GM21528 (cell line): ENCODE measurements at regions not wholly inside any gene's neighbourhood (a gene's known extent, or its start where the extent isn't known, plus 50 kb on each side); places are given as distances from the start of the nearest gene placed in this dataset.
"Not testable (repeated sequence)": the region's sequence is repeated elsewhere in the genome, so short reads cannot be mapped to it uniquely, and the experiment has no call there.

Experiments used
- ATAC-seq: cut with Tn5 transposase; IDR thresholded peaks from one replicate; pipeline ENCODE4 v1.9.1; 2021; ENCODE audit warnings: mild to moderate bottlenecking, moderate library complexity; ENCODE audit not compliant: unreplicated experiment, low FRiP score

DNA sequence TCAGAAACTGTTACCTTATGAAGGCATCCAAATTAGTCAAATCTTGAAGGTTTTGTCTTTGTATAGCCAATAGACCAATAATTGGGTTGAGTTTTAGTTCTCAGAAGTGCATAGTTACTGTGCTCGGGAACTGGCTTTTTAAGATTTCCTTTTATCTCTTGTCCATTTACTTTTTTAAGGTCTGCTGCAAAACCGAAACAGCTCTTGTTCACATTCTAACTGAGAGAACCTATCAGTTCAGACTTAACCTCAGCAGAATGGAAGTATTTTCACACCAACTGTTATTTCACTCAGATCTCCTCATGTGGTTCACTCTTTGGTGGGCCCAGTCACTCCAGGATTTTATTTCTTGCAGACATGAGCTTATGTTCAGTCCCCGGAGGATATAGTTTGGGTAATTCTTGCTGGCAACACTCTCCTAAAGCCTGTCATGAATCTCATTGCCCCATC, 55.5 kb downstream of the TPBG start:
- ATAC-seq, result peak; percentile 83

DNA sequence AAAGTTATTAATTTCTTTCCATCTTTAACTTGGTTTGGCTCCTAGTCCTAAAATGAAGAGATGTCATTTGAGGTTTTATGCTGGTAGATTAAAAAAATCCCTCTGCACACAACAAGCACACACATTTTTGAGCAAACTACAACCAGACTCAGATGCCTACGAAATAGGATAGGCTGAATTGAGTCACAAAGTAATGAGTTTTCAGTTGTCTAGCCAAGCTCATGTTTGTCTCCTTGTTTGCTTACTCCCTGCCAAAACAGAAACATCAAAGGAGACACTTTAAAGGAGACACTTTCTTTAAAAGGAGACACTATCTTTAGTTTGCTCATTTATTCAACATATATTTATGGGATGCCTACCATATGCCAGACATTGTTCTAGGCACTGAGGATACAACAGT, 56.2 kb downstream of the TPBG start:
- no peak for ATAC-seq

DNA sequence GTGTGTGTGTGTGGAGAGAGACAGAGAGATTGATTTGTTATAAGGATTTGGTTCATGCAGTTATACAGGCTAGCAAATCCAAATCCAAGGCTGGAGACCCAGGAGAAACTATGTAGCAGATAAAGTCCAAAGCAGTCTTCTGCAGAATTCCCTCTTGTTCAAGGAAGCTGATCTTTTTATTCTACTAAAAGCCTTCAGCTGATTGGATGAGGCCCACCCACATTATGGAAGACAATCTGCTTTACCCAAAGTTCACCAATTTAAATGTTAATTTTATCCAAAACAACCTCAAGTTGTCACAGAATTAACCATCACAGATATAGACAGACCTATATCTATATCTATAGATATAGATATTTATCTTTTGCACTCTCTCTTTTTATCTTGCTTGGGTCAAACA, 67.0 kb downstream of the TPBG start:
- no peak for ATAC-seq

DNA sequence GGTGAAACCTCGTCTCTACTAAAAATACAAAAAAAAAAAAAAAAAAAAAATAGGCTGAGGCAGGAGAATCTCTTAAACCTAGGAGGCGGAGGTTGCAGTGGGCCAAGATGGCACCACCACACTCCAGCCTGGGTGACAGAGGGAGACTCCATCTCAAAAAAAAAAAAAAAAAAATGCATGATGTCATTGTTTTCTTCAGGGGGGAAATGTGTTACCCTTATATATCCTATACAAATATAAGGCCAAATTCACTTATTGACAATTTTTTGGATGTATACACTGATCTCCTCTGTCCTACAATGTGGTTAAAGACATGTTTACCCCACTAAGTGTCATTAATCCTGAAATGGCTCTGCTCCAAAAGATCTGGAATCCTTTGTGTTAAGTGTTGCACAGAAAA, 73.1 kb downstream of the TPBG start:
- ATAC-seq, result no peak

DNA sequence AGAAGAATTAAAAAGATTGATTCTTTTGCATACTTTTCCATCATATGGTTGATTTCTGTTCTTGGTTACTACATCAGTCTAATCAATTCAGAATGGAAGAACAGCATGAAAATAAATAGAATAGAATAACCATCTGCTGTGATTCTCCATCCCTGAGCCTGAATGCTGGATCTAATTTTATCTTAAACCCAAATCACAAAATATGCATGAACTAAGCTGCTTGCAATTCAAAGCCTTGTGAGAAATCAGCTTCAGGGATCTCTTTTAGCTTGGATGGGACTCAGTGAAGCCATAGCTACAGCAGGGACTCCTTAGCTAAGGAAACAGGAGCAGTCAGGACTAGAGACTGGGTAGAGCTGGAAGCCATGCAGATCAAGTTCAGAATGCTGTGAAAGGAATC, 74.1 kb downstream of the TPBG start:
- no peak for ATAC-seq

DNA sequence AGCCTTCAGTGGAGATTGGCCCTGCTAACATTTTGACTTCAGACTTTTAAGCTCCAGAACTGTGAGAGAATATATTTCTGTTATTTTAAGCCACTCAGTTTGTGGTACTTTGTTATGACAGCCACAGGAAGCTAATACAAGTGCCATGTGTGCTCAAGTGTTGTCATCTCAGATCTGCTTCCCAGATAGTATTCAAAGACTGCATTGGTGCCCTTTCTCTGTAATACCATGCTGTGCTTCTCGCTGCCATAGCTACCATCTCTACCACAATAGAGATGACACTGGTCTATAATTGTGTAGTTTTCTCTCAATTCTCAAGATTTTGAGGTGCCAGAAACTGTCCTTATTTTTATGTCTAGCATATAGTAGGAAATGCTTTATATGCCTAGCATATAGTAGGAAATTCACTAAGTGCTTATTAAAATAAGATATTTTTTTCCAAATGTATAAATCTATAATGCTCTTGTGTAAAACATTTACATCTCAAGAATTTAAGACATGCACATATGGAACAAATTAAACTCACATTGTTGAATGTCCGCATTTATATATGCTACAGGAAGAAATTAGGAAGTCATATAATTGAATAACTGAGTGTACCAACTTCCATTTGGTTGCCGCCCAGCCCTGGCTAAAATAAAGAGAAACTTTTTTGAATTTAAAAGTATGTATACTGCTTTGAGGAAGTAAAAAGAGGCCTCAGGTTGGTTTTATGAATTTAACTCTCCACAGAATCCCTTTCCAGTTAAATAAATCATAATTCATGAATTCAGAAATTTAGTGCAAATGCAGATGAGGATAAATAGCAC, 77.6 kb downstream of the TPBG start:
- ATAC-seq, result no peak

DNA sequence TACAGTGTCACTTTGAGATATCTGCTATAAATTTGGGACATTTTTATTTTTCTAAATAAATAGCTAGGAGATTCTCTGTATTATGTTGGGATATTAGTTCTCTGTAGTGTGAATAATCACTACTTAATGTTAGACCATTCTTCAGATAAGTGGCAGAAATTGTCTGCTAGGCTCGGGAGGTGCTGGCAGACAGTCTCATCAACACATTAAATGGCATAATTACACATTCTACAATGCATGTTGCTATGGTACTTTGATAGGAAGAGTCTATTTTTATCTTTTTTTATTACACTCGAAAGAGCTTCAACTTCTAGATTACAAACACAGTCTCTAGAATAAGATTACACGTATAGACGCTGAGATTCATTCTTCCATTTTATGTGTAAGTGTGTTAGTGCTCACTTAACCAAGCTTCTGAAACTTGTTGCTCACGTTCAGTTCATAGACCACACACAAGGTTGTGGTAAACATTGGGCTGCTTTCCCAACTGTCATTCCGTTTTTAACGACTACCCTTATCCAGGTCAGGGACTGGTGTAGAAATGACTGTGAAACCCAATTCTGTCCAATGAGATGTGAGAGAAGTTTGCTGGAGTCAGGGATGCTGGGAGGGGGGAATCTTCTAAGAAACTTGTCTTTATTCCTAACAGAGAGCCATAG, 78.6 kb downstream of the TPBG start:
- ATAC-seq, result no peak

DNA sequence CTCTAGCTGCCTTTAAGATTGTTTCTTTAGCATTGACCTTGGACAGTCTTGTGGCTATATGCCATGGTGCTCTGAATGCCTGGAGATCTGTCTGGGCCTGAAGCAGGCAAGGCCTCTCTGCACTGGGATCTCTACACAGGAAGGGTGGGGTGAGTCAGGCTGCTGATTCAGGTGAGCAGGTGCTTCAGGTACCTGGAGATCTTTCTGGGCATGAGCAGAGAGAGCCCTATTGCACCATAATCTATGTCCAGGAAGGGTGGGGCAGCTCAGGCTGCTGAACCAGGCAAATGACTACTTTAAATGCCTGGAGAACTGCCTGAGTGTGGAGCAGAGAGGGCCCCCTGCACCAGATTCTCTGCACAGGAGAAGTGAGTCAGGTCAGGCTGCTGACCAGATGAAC, 94.5 kb downstream of the TPBG start:
- ATAC-seq, result no peak

DNA sequence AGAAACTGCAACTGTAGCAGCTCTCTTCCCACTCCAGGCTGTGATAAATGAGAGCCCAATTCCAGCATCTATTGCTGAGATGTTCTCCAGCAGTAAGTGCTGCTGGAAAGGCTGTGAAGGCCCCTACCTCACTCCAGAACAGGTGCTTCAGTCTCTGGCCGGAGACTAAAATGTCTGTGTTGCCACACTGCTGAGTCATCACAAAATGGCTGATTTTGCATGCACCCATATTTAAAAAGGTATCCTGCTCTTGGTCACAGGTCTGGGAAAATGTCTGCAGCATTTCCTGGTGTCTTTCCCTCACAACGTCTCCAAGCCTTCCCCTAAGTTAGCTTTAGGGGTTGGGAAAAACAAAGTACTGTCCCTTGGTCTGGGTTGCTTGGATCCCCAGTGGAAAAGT, 95.1 kb downstream of the TPBG start:
- no peak for ATAC-seq

DNA sequence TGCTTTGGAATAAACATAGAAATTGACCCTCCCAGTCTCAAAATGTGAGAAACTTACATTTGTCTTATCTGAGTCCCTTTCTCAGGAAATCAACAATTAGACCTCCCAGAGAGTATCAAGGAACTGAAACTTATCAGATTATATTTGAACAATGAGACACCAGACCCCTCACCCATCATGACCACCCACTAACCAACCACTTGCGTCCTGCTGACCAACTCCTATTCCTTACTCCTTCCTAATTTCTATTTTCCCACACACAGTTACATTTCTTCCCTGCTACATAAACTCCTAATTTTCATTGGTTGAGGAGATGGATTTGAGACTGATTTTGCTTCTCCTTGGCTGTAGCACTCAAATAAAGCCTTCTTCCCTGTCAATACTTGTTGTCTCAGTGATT, 97.9 kb downstream of the TPBG start:
- ATAC-seq, result no peak

DNA sequence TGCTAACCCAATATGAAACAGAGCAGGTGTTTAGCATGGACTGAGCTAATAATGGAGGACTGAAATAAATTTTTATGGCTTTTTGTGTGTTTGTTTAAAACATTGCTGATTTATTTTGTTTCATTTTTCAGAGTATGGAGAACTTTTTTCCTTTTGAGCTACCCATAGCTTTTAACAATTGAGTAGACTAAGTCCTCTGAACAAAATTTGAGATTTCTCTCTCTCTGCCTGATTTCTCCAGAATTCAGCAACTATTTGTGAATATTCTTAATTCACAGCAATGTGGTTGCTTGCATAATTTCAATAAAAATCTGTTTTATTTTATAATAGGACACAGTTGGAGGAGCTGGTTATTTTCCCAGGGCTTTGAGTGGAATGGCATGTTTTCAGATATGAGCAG, 103.7 kb downstream of the TPBG start:
- no peak for ATAC-seq

DNA sequence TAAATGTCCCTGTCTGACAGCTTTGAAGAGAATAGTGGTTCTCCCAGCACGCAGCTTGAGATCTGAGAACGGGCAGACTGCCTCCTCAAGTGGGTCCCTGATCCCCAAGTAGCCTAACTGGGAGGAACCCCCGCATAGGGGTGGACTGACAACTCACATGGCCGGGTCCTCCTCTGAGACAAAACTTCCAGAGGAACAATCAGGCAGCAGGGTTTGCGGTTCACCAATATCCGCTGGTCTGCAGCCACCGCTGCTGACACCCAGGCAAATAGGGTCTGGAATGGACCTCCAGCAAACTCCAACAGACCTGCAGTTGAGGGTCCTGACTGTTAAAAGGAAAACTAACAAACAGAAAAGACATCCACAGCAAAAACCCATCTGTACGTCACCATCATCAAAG, 106.5 kb downstream of the TPBG start:
- not testable (repeated sequence) for ATAC-seq

DNA sequence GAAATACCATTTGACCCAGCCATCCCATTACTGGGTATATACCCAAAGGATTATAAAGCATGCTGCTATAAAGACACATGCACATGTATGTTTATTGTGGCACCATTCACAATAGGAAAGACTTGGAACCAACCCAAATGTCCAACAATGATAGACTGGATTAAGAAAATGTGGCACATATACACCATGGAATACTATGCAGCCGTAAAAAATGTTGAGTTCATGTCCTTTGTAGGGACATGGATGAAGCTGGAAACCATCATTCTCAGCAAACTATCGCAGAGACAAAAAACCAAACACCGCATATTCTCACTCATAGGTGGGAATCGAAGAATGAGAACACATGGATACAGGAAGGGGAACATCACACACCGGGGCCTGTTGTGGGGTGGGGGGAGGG, 111.5 kb downstream of the TPBG start:
- not testable (repeated sequence) for ATAC-seq

DNA sequence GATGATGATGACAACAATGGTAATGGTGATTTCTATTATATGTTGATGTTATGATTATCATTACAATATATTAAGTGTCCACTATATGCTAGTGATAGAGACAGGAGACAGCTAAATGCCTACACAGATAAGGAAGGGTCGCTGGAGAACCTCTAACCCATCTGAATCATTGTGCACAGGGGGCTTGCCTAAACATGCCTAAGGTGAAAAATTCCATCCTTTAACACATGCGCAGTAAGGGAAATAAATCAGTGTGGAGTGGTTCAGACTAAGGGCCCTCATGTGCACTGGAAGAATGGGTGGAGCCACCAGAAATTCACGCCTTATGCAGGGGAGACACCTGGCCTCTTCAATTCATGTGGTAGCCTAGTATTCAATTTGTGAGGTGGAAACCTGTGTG, 120.4 kb downstream of the TPBG start:
- no peak for ATAC-seq

DNA sequence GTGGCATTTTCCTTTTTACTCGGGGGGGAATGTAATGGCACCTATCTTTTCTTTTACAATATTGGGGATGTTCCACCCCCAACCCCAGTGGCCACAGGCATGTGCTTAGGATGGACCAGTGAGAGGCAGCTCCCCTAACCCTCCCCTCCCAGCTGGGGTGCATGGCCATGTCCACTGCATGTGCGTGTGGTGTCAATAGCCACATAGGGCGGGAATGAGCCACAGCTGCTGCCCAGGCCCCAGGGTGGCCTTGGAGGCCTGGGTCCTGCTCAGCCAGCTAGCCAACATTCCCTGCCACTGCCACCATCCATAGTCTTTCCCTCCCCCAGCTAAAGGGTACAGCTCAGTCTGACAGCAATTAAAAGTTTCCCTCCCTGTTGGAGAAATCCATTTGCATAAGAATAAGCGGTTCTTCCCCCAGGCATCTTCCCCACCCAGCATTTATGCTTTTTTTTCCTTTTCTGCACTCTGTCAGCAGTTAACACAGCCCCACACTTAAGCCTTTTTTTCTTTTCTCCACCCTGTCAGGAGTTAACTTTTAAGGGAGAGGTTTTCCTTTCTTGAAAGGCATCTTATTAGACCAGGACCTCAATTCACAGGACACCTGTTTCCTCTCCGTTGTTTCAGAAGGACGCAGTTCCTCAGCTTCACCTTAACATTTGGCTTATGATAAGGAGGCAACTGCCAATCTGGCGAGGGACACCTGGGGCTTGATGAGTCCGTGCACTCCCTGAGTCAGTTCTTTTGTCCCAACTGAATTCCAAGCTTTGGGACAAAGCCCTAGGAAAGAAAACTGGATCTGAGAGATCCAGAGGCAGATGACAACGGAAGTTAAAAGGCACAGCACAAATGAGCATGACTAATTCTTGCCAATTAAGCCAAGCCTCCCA, 121.4 kb downstream of the TPBG start:
- ATAC-seq, result no peak

DNA sequence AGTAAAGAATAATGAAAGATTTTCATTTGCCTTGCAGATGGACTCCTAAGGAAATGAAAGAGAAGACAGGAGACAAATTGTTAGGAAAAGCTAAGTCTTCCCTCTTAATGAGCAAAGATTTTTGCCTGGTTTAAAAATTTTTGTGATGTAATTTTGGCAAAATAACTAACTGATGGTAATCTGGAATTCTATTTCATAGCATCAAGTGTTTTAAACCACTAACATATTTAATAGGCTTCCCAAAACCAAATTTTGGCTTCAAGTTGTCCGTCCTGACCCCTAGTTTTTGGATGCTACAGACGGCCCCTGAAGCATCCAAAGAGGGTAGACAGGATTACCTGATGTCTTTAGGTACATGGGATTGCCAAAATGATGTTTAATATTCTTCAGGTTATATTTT, 124.3 kb downstream of the TPBG start:
- ATAC-seq, result no peak

DNA sequence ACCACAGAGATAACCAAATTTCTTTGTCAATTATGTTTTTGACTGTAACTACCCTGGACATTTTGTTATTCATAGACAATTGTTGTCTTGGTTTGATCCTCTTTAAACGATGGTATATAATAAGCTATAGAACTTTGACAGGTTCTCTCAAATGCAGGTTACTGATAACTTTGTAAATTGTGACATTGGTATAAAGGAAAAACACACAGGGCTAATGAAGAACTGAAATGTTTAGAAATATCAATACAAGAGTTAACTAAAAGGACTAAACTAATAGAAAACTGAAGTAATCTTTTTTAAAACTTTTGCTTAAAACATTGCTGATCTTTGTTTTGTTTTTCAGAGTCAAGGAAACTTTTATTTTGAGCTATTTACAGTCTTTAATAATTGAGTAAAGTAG, 124.8 kb downstream of the TPBG start:
- no peak for ATAC-seq

DNA sequence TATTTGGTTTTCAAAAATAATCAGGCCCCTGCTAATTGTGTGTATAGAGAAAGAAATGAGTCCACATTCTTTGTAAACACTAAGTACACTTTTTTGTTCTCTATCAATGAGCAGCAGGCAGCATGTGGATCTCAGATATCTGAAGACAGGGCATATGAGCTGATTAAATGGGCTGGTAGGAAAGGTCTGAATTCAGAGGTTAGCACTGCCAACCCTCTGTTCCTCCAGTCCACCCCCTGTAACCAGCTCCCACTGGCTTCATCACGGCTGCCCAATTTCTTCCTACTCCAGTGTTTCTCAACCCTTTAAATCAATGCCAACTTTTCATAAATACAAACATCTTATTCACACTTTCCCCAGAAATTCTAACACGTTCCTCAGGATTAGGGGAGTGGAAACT, 128.5 kb downstream of the TPBG start:
- ATAC-seq, result no peak

DNA sequence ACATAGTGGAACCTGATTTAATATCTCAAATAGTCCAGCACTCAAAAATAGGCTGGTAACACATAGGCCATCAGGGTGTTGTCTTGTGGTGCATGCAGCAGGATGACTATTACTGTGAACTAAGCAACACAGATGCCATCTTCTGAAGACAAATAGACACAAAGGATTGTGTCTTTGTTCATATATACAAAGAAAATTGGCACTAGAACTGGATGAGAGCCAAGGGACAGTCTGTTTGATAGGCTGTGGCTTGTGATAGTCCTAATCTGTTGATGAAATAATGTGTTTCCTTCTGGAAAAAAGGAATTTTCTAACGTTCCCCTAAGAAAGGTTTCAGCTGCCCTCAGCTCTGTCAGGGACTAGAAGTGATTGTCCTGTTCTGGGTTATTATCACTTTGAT, 129.8 kb downstream of the TPBG start:
- no peak for ATAC-seq

DNA sequence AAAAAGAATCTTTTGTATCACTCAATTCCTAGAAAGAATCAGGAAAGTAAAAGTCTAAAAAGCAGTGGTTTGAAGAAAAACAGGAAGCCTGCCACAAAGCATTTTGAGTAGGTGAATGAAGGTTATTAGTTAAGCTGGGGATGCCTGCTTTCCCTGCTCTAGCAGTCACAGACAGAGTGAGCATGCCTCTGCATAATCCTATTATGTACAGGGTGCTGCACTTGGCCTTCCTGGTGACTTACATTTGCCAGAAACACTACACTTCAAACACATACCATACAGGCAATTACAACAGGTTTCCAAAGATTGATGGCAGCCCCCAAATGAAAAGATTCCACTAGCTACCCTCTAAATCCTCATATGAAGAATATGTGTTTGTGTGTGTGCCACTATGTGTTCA, 130.8 kb downstream of the TPBG start:
- no peak for ATAC-seq

DNA sequence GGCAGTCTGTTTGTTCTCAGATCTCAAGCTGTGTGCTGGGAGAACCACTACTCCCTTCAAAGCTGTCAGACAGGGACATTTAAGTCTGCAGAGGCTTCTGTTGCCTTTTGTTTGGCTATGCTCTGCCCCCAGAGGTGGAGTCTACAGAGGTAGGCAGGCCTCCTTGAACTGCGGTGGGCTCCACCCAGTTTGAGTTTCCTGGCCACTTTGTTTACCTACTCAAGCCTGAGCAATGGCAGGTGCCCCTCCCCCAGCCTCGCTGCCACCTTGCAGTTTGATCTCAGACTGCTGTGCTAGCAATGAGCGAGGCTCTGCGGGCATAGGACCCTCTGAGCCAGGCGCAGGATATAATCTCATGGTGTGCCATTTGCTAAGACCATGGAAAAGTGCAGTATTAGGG, 138.3 kb downstream of the TPBG start:
- not testable (repeated sequence) for ATAC-seq
